ENCODE measurements at regions not wholly inside any gene's neighbourhood (a gene's known extent, or its start where the extent isn't known, plus 50 kb on each side); places are given as distances from the start of the nearest gene placed in this dataset.

- DNase-seq (ENCODE audit: low spot score): no peak
- CTCF ChIA-PET: interaction anchor here (0.6 kb wide), 1 partner anchor 117 kb away, joined by 3 read pairs; no protein-coding TSS in a partner anchor
- no peak overlapping the region for H3K27ac ChIP-seq
- TF ChIP-seq, protein P1, sequence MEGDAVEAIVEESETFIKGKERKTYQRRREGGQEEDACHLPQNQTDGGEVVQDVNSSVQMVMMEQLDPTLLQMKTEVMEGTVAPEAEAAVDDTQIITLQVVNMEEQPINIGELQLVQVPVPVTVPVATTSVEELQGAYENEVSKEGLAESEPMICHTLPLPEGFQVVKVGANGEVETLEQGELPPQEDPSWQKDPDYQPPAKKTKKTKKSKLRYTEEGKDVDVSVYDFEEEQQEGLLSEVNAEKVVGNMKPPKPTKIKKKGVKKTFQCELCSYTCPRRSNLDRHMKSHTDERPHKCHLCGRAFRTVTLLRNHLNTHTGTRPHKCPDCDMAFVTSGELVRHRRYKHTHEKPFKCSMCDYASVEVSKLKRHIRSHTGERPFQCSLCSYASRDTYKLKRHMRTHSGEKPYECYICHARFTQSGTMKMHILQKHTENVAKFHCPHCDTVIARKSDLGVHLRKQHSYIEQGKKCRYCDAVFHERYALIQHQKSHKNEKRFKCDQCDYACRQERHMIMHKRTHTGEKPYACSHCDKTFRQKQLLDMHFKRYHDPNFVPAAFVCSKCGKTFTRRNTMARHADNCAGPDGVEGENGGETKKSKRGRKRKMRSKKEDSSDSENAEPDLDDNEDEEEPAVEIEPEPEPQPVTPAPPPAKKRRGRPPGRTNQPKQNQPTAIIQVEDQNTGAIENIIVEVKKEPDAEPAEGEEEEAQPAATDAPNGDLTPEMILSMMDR (conservative IDR thresholded peaks at IDR 0.05; ENCODE audit: low read depth): no peak
- POLR2A ChIA-PET (ENCODE audit: low non-redundant PET): no interaction called here
These were observed 144.9 kb downstream of the RPIA start for GRCh38 chr2:88836351-88836750.

DNA sequence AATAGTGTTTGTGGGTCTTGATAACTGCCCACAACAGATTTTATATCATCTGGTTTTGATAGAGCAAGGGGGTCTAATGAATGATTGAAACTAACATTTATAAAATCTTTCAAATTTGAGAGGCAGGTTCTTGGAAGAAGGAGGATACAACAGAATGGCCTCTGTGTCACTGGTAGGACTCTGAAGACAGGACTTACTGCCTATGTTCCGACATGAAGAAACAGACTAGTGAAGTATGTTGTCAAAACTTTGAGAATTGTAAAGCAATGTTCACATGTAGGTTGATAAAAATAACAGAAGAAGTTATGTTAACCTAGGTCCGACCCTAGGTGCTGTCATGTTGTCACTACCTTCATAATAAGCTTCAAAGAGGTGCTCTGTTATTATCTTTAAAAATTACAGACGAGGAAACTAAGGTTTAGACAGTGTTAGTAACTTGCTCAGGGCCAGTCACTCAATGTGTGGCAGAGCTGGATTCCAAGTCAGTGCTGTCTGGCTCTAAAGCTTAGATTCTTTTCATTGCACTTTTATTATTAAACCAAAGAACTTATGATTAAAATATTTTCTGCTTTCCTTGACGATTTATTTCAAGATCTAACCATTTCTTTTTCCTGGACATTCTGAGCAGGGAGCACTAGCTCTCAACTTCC, 146.2 kb downstream of the RPIA start:
- CTCF ChIA-PET: interaction anchor here (0.6 to 0.9 kb wide), 2 partner anchors 43 to 85 kb away, joined by 3 read pairs; no protein-coding TSS in a partner anchor
- DNase-seq (ENCODE audit: low spot score): no peak
- POLR2A ChIA-PET (ENCODE audit: low non-redundant PET): no interaction called here
- no peak overlapping the region for H3K27ac ChIP-seq
- TF ChIP-seq, protein P1 (conservative IDR thresholded peaks at IDR 0.05; ENCODE audit: low read depth): no peak

DNA sequence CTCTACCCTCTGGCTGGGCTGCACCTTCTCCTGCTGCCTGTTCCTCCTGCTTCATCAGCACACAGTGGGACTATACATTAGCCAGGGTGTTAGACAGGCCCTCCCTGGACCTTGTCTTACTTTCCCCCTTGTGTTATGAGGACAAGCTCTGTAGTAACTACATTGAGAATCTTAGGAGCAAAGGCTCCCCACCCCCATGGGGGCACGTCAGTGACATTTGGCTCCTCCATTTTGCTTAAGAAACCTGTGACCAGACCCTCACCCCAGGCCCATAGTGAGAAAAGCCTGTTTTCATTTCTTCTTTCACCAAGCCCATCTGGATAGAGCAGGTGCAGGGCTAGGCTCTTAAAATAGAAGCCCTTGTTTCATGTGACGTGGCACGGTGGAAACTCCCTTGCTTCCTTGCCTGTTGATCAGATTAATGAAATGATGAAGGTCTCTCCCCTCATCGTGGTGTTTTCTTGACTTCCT, 146.7 kb downstream of the RPIA start:
- H3K27ac ChIP-seq: no peak overlapping the region
- no peak for DNase-seq (ENCODE audit: low spot score)
- TF ChIP-seq, protein P1 (conservative IDR thresholded peaks at IDR 0.05; ENCODE audit: low read depth): no peak
- ChIA-PET CTCF (no interaction called here), POLR2A (ENCODE audit: low non-redundant PET) (no interaction called here)

GRCh38 chr2:88841224-88841929, 149.9 kb downstream of the RPIA start:
- TF ChIP-seq, protein P1 (conservative IDR thresholded peaks at IDR 0.05; ENCODE audit: low read depth): no peak
- ChIA-PET POLR2A (ENCODE audit: low non-redundant PET) (no interaction called here), CTCF (interaction anchor here (0.7 kb wide), 1 partner anchor 35 kb away, joined by 3 read pairs; no protein-coding TSS in a partner anchor)
- no peak for DNase-seq (ENCODE audit: low spot score)
- no peak overlapping the region for H3K27ac ChIP-seq

DNA sequence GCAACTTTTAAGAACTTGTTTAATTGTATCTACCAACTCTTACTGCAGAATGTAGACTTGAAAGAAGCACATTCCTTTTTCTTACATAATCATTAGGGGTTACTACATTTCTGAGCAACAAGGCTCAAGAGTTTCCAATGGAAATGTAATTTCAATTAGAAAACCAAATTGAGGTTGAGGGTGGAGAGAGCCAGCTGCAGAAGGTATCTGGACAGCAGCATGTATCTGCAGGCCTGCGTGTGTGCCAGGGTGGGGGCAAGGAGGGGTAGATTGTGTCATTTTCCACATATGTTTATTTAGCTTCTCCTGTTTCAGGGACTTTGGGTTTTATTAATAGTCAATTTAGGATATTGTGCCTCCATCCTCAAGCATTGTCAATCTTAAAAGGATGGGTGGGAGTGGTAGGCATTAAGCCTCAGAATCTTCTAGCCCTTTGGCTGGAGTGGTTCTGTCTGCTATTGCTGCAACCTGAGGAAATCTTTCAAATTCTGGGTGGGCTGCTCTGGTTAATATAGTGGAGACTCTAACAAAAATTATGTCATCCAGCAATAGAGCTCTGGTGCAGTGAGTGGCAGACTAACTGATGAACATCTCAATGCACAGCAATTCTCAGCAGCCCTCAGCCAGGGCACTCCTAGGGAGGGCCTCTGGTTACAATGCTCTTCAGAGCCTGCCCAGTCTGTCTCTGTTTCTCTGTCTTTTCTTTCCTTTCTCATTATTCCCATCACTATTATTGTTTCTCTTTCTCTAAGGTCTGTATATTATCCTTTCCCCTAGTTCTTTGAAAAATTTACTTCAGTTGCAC, 151.4 kb downstream of the RPIA start:
- TF ChIP-seq, protein P1 (conservative IDR thresholded peaks at IDR 0.05; ENCODE audit: low read depth): no peak
- no peak for DNase-seq (ENCODE audit: low spot score)
- H3K27ac ChIP-seq: no peak overlapping the region
- POLR2A ChIA-PET (ENCODE audit: low non-redundant PET): no interaction called here
- CTCF ChIA-PET: no interaction called here

DNA sequence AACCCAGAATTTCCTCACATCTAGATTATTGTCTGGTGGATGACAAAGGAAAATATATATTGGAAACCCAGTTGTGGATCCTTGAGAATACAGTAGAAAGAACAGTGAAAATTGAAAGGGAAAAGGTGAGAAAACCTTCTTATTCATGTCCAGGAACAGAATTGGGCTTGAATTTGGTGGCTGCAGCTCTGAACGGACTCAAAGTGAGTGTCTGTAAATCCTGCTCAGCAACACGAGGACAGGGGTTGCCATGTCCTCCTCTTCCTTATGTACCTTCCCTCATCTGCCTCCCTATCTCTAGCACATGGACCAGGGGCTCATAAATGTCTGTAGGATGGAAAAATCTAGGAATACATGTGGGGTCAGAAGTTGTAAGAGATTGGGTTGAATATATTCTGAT, 152.2 kb downstream of the RPIA start:
- no peak for DNase-seq (ENCODE audit: low spot score)
- ChIA-PET CTCF (no interaction called here), POLR2A (ENCODE audit: low non-redundant PET) (no interaction called here)
- TF ChIP-seq, protein P1 (conservative IDR thresholded peaks at IDR 0.05; ENCODE audit: low read depth): no peak
- H3K27ac ChIP-seq: no peak overlapping the region

Measured in RWPE1 (cell line).